LNCaP clone FGC (cell line): ENCODE measurements at regions not wholly inside any gene's neighbourhood (a gene's known extent, or its start where the extent isn't known, plus 50 kb on each side); places are given as distances from the start of the nearest gene placed in this dataset.

Experiments
- DNase-seq: peaks from one replicate; pipeline ENCODE4 v3.0.0-alpha.2; 2011; ENCODE audit warnings: low read depth
- H3K4me3 ChIP-seq: 2 replicates; pipeline ENCODE4 v1.5.1; 2011; ENCODE audit warnings: mild to moderate bottlenecking, low read depth, low read length, control low read depth
- CTCF ChIP-seq: IDR thresholded peaks from 2 replicates; pipeline ENCODE4 v1.5.1; 2012; ENCODE audit warnings: mild to moderate bottlenecking; ENCODE audit not compliant: control insufficient read depth, insufficient read depth; ENCODE audit errors: extremely low read depth

GRCh38 chr7:49102411-49102810 lies 178.1 kb downstream of the CDC14C start:
- no peak for DNase-seq
- no peak overlapping the region for H3K4me3 ChIP-seq
- TF ChIP-seq CTCF: no peak

DNA sequence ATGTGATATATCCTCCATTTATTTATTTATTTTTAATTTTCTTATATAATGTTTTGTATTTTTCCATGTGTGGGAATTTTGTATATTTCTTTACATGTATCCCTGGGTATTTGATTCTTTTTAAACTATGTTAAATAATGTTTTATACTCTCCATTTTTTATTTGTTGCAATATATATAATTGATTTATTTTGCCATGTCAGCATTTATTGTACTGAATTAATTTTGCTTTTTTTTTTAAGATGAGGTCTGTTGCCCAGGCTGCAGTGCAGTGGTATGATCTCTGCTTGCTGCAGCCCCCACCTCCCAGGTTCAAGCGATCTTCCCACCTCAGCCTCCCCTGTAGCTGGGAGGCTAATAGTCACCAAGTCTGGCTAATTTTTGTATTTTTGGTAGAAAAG lies 187.4 kb downstream of the CDC14C start:
- DNase-seq: no peak
- TF ChIP-seq CTCF: no peak
- no peak overlapping the region for H3K4me3 ChIP-seq

DNA sequence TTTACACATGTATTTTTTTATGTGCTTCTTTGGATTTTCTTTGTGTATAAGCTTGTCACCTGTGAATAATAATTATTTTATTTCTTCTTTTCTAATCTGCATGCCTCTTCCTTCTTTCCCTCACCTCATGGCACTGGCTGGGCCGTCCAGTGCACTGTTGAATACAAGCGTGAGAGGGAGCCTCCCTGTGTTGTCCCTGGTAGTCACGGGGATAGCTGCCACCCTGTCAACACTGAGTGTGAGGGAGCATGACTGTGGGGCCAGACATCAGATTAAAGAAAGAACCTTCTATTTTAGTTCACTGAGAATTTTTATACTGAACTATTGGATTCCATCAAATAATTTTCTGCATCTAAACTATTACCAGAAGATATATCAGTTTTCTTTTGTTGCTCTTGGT lies 187.9 kb downstream of the CDC14C start:
- H3K4me3 ChIP-seq: no peak overlapping the region
- DNase-seq: no peak
- no peak for TF ChIP-seq CTCF

DNA sequence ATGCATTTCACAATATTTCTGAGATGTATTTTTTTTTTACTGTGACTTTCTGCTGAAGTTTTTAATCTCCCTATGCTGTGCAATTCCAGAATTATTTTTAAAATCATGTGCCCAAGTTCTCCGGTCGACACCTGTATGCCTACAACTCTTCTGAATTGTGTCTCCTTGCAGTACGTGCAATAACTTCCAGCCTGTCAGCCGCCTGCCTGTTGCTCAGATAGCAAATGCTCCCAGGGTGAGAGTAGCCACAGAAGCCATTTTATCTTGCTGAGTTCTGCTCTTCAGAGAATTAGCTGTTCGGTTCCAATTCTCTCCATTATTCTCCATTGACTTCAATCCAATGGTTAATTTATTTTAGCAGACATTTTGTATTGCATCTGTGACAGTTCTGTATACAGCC lies 188.3 kb downstream of the CDC14C start:
- no peak overlapping the region for H3K4me3 ChIP-seq
- no peak for TF ChIP-seq CTCF
- DNase-seq: no peak

GRCh38 chr7:49119706-49120105 lies 195.4 kb downstream of the CDC14C start:
- no peak for DNase-seq
- no peak for TF ChIP-seq CTCF
- H3K4me3 ChIP-seq: no peak overlapping the region

- no peak for TF ChIP-seq CTCF
- H3K4me3 ChIP-seq: no peak overlapping the region
- DNase-seq: no peak
These were observed 200.9 kb downstream of the CDC14C start for GRCh38 chr7:49125246-49125645.

- no peak overlapping the region for H3K4me3 ChIP-seq
- TF ChIP-seq CTCF: no peak
- DNase-seq: no peak
These were observed 203.1 kb downstream of the CDC14C start for GRCh38 chr7:49127359-49127913.
